ENCODE measurements at regions not wholly inside any gene's neighbourhood (a gene's known extent, or its start where the extent isn't known, plus 50 kb on each side); places are given as distances from the start of the nearest gene placed in this dataset.

- no peaks in the 10 kb centered on the region for H3K36me3 Mint-ChIP-seq (ENCODE audit: unreplicated experiment)
- DNase-seq (ENCODE audit: extremely low spot score, unreplicated experiment) = no peak
- no peak overlapping the region for H3K4me3 Mint-ChIP-seq (ENCODE audit: unreplicated experiment)
- H3K4me1 Mint-ChIP-seq (ENCODE audit: unreplicated experiment) = peaks cover 5% of the 10 kb centered on the region
- H3K27ac Mint-ChIP-seq (ENCODE audit: unreplicated experiment) = no peak overlapping the region
- H3K27me3 Mint-ChIP-seq (ENCODE audit: unreplicated experiment) = peaks cover 3% of the 10 kb centered on the region
- TF ChIP-seq CTCF (IDR thresholded peaks at IDR 0.05) = no peak
- no peaks in the 10 kb centered on the region for H3K9me3 Mint-ChIP-seq (ENCODE audit: unreplicated experiment)
Measured at GRCh38 chr9:23554686-23555085, 271.4 kb downstream of the ELAVL2 start.

GRCh38 chr9:23555851-23556250 lies 270.2 kb downstream of the ELAVL2 start:
- no peak overlapping the region for H3K4me3 Mint-ChIP-seq (ENCODE audit: unreplicated experiment)
- no peak for DNase-seq (ENCODE audit: extremely low spot score, unreplicated experiment)
- H3K4me1 Mint-ChIP-seq (ENCODE audit: unreplicated experiment) = peaks cover 5% of the 10 kb centered on the region
- peaks cover 3% of the 10 kb centered on the region for H3K27me3 Mint-ChIP-seq (ENCODE audit: unreplicated experiment)
- H3K36me3 Mint-ChIP-seq (ENCODE audit: unreplicated experiment) = no peaks in the 10 kb centered on the region
- TF ChIP-seq CTCF (IDR thresholded peaks at IDR 0.05) = no peak
- H3K27ac Mint-ChIP-seq (ENCODE audit: unreplicated experiment) = no peak overlapping the region
- no peaks in the 10 kb centered on the region for H3K9me3 Mint-ChIP-seq (ENCODE audit: unreplicated experiment)

- Mint-ChIP-seq H3K9me3 (ENCODE audit: unreplicated experiment) (no peaks in the 10 kb centered on the region), H3K27me3 (ENCODE audit: unreplicated experiment) (peaks cover 3% of the 10 kb centered on the region), H3K27ac (ENCODE audit: unreplicated experiment) (no peak overlapping the region), H3K4me3 (ENCODE audit: unreplicated experiment) (no peak overlapping the region), H3K36me3 (ENCODE audit: unreplicated experiment) (no peaks in the 10 kb centered on the region), H3K4me1 (ENCODE audit: unreplicated experiment) (peaks cover 5% of the 10 kb centered on the region)
- TF ChIP-seq CTCF (IDR thresholded peaks at IDR 0.05) = no peak
- DNase-seq (ENCODE audit: extremely low spot score, unreplicated experiment) = no peak
Measured at GRCh38 chr9:23556459-23556858, 269.6 kb downstream of the ELAVL2 start.

GRCh38 chr9:23557689-23558088 lies 268.4 kb downstream of the ELAVL2 start:
- peaks cover 5% of the 10 kb centered on the region for H3K4me1 Mint-ChIP-seq (ENCODE audit: unreplicated experiment)
- DNase-seq (ENCODE audit: extremely low spot score, unreplicated experiment) = no peak
- H3K36me3 Mint-ChIP-seq (ENCODE audit: unreplicated experiment) = no peaks in the 10 kb centered on the region
- no peaks in the 10 kb centered on the region for H3K9me3 Mint-ChIP-seq (ENCODE audit: unreplicated experiment)
- no peak overlapping the region for H3K4me3 Mint-ChIP-seq (ENCODE audit: unreplicated experiment)
- no peak for TF ChIP-seq CTCF (IDR thresholded peaks at IDR 0.05)
- peaks cover 3% of the 10 kb centered on the region for H3K27me3 Mint-ChIP-seq (ENCODE audit: unreplicated experiment)
- H3K27ac Mint-ChIP-seq (ENCODE audit: unreplicated experiment) = no peak overlapping the region

GRCh38 chr9:23559522-23559921 lies 266.5 kb downstream of the ELAVL2 start:
- Mint-ChIP-seq H3K4me1 (ENCODE audit: unreplicated experiment) (peaks cover 7% of the 10 kb centered on the region), H3K9me3 (ENCODE audit: unreplicated experiment) (no peaks in the 10 kb centered on the region)

More at GRCh38 chr9:23559522-23559921, 266.5 kb downstream of the ELAVL2 start:
- Mint-ChIP-seq H3K4me3 (ENCODE audit: unreplicated experiment) (no peak overlapping the region), H3K27ac (ENCODE audit: unreplicated experiment) (no peak overlapping the region), H3K36me3 (ENCODE audit: unreplicated experiment) (no peaks in the 10 kb centered on the region), H3K27me3 (ENCODE audit: unreplicated experiment) (peaks cover 3% of the 10 kb centered on the region)
- DNase-seq (ENCODE audit: extremely low spot score, unreplicated experiment) = no peak
- no peak for TF ChIP-seq CTCF (IDR thresholded peaks at IDR 0.05)

All from osteocyte (in vitro differentiated cells).